ENCODE measurements at regions not wholly inside any gene's neighbourhood (a gene's known extent, or its start where the extent isn't known, plus 50 kb on each side); places are given as distances from the start of the nearest gene placed in this dataset.
"Not testable (repeated sequence)": the region's sequence is repeated elsewhere in the genome, so short reads cannot be mapped to it uniquely, and the experiment has no call there.

DNA sequence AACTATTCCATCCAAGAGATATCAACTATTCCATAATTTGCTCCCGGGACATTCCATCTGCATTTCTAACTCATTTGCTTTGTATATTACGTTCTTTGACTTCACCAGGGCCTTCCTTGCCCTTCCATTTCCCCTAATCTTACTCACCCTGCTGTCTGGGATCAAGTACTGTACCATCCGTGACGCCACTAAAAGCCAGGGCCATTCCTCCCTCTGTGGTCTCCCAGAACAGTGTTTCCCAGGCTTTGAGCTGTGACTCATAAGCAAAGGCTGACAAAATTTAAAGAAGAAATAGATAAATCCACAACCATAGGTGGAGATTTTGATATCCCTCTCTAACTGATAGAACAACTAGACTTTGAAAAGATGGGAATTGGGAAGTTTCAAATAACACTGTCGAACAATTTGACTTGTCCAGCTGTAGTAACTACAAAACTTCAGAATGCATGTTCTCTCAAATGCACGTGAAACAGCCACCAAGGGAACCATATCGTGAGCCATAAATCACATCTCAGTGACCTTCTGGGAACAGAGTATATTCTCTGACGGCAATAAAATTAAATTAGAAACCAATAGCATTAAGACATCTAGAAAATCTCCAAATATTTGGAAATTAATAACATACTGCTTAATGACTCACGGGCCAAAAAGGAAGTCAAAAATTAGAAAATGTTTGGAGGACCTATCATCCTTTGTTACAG is 501.0 kb downstream of the SETD4 start:
- DNase-seq (ENCODE audit: extremely low read depth, low read depth) = peak; percentile 81
- H3K4me3 ChIP-seq (replicated peaks; ENCODE audit: low read depth, low read length) = no peak overlapping the region
- TF ChIP-seq, protein P1, sequence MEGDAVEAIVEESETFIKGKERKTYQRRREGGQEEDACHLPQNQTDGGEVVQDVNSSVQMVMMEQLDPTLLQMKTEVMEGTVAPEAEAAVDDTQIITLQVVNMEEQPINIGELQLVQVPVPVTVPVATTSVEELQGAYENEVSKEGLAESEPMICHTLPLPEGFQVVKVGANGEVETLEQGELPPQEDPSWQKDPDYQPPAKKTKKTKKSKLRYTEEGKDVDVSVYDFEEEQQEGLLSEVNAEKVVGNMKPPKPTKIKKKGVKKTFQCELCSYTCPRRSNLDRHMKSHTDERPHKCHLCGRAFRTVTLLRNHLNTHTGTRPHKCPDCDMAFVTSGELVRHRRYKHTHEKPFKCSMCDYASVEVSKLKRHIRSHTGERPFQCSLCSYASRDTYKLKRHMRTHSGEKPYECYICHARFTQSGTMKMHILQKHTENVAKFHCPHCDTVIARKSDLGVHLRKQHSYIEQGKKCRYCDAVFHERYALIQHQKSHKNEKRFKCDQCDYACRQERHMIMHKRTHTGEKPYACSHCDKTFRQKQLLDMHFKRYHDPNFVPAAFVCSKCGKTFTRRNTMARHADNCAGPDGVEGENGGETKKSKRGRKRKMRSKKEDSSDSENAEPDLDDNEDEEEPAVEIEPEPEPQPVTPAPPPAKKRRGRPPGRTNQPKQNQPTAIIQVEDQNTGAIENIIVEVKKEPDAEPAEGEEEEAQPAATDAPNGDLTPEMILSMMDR (IDR thresholded peaks at IDR 0.05; ENCODE audit: low read depth, low read length, missing control alignments) = no peak

DNA sequence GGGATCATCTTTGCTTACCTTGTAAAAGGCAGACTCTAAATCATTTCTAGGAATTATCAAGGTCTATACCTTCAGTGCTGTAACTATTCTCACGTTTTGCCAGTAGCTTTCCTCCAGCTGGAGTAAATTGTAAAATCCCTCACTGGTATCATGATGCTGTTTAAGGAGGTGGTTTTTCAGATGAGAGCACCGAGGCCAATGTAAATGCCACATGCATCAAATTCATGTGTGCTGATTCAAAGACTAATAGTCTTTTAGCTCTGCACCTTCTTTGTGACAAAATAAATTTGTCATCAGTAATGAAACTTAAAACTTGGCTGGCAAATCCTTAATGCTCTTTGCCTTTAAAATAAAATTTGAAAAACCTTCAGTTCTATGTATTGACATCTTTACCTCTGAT is 503.8 kb downstream of the SETD4 start:
- no peak overlapping the region for H3K4me3 ChIP-seq (replicated peaks; ENCODE audit: low read depth, low read length)
- TF ChIP-seq, protein P1 (IDR thresholded peaks at IDR 0.05; ENCODE audit: low read depth, low read length, missing control alignments) = no peak
- DNase-seq (ENCODE audit: extremely low read depth, low read depth) = no peak

DNA sequence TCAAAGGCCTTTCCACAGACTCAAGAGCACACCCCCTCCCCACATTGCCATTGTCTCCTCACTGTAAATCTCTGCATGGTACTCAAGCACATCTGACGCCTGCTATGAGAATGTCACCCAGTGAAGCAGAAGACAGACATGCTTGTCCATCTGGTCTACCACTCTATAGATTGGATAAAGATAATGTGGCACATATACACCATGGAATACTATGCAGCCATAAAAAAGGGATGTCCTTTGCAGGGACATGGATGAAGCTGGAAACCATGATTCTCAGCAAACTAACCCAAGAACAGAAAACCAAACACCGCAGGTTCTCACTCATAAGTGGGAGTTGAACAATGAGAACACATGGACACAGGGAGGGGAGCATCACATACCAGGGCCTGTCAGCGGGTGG is 503.4 kb upstream of the RUNX1 start:
- not testable (repeated sequence) for DNase-seq (ENCODE audit: extremely low read depth, low read depth); H3K4me3 ChIP-seq (replicated peaks; ENCODE audit: low read depth, low read length)

DNA sequence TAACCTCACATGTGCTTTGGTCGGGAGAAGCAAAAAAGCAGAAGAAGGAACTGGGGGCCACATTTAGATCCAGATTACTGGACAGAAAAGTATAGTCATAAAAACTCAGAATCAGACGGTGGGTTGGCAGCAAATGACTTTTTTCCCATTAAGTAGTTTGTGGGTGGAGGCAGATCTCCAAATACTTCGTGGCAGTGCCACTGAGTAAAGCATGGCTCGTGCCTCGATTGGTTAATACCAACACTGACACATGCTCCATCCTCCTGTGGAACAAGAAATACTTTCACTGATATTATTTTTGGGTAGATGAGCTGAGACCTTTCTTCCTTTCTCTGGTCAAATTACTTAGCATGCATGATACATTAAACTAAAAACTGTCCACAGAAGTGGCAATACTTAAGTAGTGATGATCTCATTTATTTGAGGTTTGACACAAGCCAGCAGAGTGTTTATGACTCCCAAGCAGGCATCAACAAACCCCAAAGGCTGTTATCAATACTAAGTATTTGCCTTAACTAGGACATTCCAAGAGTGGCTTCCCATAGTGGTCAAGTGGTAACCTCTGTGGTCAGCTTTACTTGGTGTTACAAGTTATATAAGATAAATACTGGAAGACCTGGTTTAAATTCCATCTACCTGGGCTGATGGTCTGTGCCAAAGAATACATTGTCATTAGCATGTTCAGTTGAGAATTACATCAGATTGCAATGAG is 500.0 kb upstream of the RUNX1 start:
- TF ChIP-seq, protein P1 (IDR thresholded peaks at IDR 0.05; ENCODE audit: low read depth, low read length, missing control alignments) = no peak
- no peak for DNase-seq (ENCODE audit: extremely low read depth, low read depth)
- no peak overlapping the region for H3K4me3 ChIP-seq (replicated peaks; ENCODE audit: low read depth, low read length)

DNA sequence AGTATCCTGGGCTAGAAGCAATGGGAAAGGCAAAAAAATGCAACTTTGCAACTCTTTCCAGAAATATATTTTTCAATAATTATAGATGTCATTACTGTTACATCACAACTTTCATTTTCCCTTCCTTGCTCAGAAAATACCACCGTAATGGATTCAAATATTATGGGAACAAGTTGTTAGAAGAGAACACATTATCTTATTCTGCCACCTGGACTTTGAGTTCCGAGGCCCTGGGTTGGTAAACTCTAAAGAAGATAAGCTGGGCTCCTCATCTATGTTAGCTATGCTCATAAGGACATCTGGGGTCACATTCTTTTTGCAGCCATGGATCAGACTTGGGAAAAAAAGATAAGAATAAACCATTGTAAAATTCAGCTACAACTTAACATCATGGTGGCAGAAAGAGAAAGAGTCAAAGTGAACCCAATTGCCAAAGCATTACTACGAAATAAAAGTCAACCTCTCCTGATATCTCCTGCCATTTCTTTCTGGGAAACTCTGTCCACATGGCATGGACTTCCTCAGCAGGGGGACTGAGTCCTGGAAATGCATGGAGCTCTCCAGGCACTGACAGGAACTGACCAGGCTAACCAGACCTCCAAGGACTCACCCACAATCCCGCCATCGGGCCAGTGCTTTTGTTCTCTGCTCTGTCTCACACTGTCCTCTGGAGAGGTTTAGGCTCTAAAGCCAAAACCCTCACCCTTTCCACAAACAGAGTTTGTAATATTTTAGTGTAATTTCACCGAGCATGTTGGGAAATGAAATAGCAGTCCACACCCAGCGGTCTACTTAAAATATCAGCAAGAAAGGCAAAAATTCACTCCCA is 499.1 kb upstream of the RUNX1 start:
- TF ChIP-seq, protein P1 (IDR thresholded peaks at IDR 0.05; ENCODE audit: low read depth, low read length, missing control alignments) = no peak
- H3K4me3 ChIP-seq (replicated peaks; ENCODE audit: low read depth, low read length) = no peak overlapping the region
- DNase-seq (ENCODE audit: extremely low read depth, low read depth) = no peak

DNA sequence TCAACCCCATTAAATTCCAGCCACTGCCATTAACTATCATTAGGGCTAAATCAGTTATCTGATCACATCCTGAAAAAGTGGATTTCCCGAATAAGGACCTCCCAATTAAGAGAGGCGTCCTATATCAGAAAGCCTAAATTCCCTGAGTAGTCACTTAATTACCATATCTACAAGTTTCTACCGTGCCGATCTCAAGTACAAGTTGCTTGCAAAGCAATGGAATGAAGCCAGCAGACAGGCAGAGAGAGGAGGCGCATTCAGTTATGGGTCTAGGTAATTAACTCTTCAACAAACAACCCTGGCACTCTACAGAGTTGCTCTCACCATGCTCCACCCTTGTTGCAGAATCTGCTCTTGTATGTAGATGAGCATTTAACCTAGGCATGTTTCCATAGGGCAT is 494.6 kb upstream of the RUNX1 start:
- TF ChIP-seq, protein P1 (IDR thresholded peaks at IDR 0.05; ENCODE audit: low read depth, low read length, missing control alignments) = no peak
- no peak overlapping the region for H3K4me3 ChIP-seq (replicated peaks; ENCODE audit: low read depth, low read length)
- DNase-seq (ENCODE audit: extremely low read depth, low read depth) = no peak

Data from HFF-Myc (cell line).